ENCODE measurements at regions not wholly inside any gene's neighbourhood (a gene's known extent, or its start where the extent isn't known, plus 50 kb on each side); places are given as distances from the start of the nearest gene placed in this dataset.

DNA sequence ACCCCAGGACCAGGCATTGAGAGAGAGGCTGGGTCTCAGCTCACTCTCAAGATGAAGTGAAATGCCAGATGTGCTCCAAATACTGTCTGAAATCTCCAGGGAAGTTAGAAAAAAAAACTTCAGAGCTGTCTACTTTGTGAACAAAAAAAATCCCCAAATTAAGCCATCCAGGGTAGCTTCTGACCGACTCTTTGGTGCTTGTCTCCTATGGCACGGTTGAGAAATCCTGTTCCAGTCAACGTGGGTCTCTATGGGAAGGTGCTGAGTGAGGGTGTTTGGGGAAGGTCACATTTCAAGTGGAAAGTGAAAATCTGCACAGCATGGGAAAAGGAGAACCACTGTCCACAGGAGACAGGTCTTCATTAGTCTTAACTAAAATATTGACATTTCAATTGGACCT is 322.5 kb upstream of the CFAP20DC start:
- TF ChIP-seq CTCF (IDR thresholded peaks at IDR 0.05) (no peak), POLR2A (IDR thresholded peaks at IDR 0.05) (no peak)
